Prostate gland (tissue), 2 donors: ENCODE measurements at regions not wholly inside any gene's neighbourhood (a gene's known extent, or its start where the extent isn't known, plus 50 kb on each side); places are given as distances from the start of the nearest gene placed in this dataset.

Experiments
- POLR2A ChIP-seq: fragments of 450-650 bp; IDR thresholded peaks from one replicate; pipeline ENCODE4 v1.6.1; 2016; ENCODE audit warnings: antibody characterized with exemption, mild to moderate bottlenecking
- TF ChIP-seq, protein P1 (sequence below), 4 experiments: fragments of 200-600 bp in 2 of 4; fragments of 450-650 bp in 2 of 4; sonication (generic) in 2 of 4; IDR thresholded peaks; 1 replicate in 3 of 4; 2 replicates in 1 of 4; pipeline ENCODE4 v1.5.1; 2016 to 2019; ENCODE audit warnings: antibody characterized with exemption in 4 of 4, mild to moderate bottlenecking in 2 of 4, moderate library complexity in 2 of 4

DNA sequence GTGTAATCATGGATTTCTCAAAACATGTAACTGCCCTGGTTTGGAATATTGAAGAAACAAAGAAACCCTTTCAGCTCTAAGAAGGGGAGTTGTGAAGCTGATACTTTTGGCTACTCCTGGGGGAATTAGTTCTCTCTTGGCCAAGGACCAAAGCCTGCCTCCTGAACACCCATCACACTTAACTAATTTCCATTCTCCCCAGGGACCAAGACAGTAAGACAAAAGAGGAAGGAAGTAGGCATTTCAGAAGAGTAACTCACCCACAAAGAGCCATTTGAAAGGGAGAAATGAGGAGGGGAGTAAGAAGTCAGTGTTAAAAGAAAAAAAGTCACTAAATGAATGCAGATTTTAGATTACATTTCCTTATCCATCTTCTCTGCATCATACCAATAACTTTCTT is 328.0 kb upstream of the SOX2 start:
- TF ChIP-seq, protein P1, sequence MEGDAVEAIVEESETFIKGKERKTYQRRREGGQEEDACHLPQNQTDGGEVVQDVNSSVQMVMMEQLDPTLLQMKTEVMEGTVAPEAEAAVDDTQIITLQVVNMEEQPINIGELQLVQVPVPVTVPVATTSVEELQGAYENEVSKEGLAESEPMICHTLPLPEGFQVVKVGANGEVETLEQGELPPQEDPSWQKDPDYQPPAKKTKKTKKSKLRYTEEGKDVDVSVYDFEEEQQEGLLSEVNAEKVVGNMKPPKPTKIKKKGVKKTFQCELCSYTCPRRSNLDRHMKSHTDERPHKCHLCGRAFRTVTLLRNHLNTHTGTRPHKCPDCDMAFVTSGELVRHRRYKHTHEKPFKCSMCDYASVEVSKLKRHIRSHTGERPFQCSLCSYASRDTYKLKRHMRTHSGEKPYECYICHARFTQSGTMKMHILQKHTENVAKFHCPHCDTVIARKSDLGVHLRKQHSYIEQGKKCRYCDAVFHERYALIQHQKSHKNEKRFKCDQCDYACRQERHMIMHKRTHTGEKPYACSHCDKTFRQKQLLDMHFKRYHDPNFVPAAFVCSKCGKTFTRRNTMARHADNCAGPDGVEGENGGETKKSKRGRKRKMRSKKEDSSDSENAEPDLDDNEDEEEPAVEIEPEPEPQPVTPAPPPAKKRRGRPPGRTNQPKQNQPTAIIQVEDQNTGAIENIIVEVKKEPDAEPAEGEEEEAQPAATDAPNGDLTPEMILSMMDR (IDR thresholded peaks at IDR 0.05), result no peak
- no peak for TF ChIP-seq POLR2A
